Type B pancreatic cell (in vitro differentiated cells): ENCODE measurements at regions not wholly inside any gene's neighbourhood (a gene's known extent, or its start where the extent isn't known, plus 50 kb on each side); places are given as distances from the start of the nearest gene placed in this dataset.

Experiments used
- DNase-seq: peaks from one replicate; pipeline ENCODE4 v3.0.0; 2021; ENCODE audit warnings: mixed read lengths; ENCODE audit not compliant: unreplicated experiment; ENCODE audit errors: extremely low spot score
- H3K27ac Mint-ChIP-seq: 2 replicates; pipeline ENCODE4 v1.8.0; 2021; ENCODE audit warnings: mild to moderate bottlenecking, mixed read lengths
- H3K27me3 Mint-ChIP-seq: 2 replicates; pipeline ENCODE4 v1.8.0; 2021; ENCODE audit warnings: mixed read lengths
- H3K36me3 Mint-ChIP-seq: 2 replicates; pipeline ENCODE4 v1.8.0; 2021; ENCODE audit warnings: mixed read lengths
- H3K4me1 Mint-ChIP-seq: one replicate; pipeline ENCODE4 v1.8.0; 2021; ENCODE audit warnings: mixed read lengths; ENCODE audit not compliant: unreplicated experiment
- H3K4me3 Mint-ChIP-seq: 2 replicates; pipeline ENCODE4 v1.8.0; 2021; ENCODE audit warnings: mild to moderate bottlenecking, mixed read lengths
- H3K9me3 Mint-ChIP-seq: 2 replicates; pipeline ENCODE4 v1.8.0; 2021; ENCODE audit warnings: mixed read lengths
- CTCF ChIP-seq: fragments of 200-600 bp; sonication (generic); conservative IDR thresholded peaks from 2 replicates; pipeline ENCODE4 v1.5.0; 2021; ENCODE audit warnings: antibody characterized with exemption, mild to moderate bottlenecking

DNA sequence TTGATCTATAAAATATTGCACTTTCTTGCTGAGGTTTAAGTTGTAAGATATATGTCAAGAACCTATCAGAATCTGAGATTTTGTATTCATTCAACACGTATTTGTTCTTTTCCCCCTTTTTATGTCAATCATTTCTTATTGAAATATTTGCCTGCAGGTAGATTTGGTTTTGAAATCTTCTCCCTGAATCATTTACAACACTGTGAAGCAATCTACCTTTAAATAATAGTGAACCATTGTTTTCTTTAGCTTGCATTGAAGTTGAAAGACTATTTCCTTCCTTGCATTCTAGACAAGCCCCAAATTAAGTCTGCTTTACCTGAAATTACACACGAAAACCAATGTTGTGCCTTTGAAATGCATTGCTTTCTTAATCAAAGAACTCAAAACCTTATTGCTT lies 460.2 kb downstream of the KIF2B start:
- no peaks in the 10 kb centered on the region for H3K4me1 Mint-ChIP-seq
- H3K27ac Mint-ChIP-seq = no peak overlapping the region
- no peaks in the 10 kb centered on the region for H3K9me3 Mint-ChIP-seq
- no peak for TF ChIP-seq CTCF
- DNase-seq = no peak
- H3K27me3 Mint-ChIP-seq = peaks cover 11% of the 10 kb centered on the region
- H3K36me3 Mint-ChIP-seq = no peaks in the 10 kb centered on the region
- H3K4me3 Mint-ChIP-seq = no peak overlapping the region

DNA sequence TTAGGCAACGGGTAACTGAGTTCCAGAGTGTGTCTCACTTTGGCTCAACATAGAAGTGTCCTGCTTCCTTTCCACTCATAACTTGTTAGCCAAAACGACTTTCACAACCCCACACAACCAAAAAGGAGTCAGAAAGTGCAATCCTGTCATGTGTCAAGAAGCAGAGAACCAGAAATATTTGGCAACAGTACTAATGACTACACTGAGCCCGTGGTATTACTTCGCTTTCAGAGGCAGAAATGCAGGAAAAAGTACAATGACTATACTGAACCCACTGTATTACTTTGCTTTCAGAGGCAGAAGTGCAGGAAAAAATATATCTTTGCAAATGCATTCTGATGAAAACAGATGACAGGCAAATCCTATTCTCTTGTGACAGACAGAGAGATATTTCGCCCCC lies 484.6 kb downstream of the KIF2B start:
- Mint-ChIP-seq H3K27ac (no peak overlapping the region), H3K36me3 (no peaks in the 10 kb centered on the region), H3K9me3 (no peaks in the 10 kb centered on the region), H3K4me1 (no peaks in the 10 kb centered on the region), H3K4me3 (no peak overlapping the region), H3K27me3 (no peaks in the 10 kb centered on the region)
- TF ChIP-seq CTCF = no peak
- no peak for DNase-seq

- H3K4me1 Mint-ChIP-seq = no peaks in the 10 kb centered on the region
- H3K9me3 Mint-ChIP-seq = peaks cover 5% of the 10 kb centered on the region
- no peak overlapping the region for H3K4me3 Mint-ChIP-seq
- H3K36me3 Mint-ChIP-seq = no peaks in the 10 kb centered on the region
- TF ChIP-seq CTCF = no peak
- no peak overlapping the region for H3K27ac Mint-ChIP-seq
- no peak for DNase-seq
- no peaks in the 10 kb centered on the region for H3K27me3 Mint-ChIP-seq
Measured at GRCh38 chr17:54324813-54325212, 502.1 kb downstream of the KIF2B start.

GRCh38 chr17:54339731-54340130 lies 517.0 kb downstream of the KIF2B start:
- Mint-ChIP-seq H3K27ac (no peak overlapping the region), H3K4me1 (no peaks in the 10 kb centered on the region), H3K36me3 (no peaks in the 10 kb centered on the region), H3K4me3 (no peak overlapping the region), H3K9me3 (peaks cover 7% of the 10 kb centered on the region), H3K27me3 (no peaks in the 10 kb centered on the region)
- TF ChIP-seq CTCF = no peak
- DNase-seq = no peak

GRCh38 chr17:54347495-54347894 lies 524.8 kb downstream of the KIF2B start:
- no peak for TF ChIP-seq CTCF
- Mint-ChIP-seq H3K4me3 (no peak overlapping the region), H3K27ac (no peak overlapping the region), H3K27me3 (no peaks in the 10 kb centered on the region), H3K4me1 (no peaks in the 10 kb centered on the region), H3K36me3 (no peaks in the 10 kb centered on the region), H3K9me3 (no peaks in the 10 kb centered on the region)
- no peak for DNase-seq

- no peak for TF ChIP-seq CTCF
- no peak overlapping the region for H3K4me3 Mint-ChIP-seq
- no peaks in the 10 kb centered on the region for H3K36me3 Mint-ChIP-seq
- no peaks in the 10 kb centered on the region for H3K9me3 Mint-ChIP-seq
- DNase-seq = no peak
- no peak overlapping the region for H3K27ac Mint-ChIP-seq
- no peaks in the 10 kb centered on the region for H3K27me3 Mint-ChIP-seq
- H3K4me1 Mint-ChIP-seq = no peaks in the 10 kb centered on the region
Measured at GRCh38 chr17:54348234-54348633, 525.5 kb downstream of the KIF2B start.
